IMR-90 (cell line): ENCODE measurements at regions not wholly inside any gene's neighbourhood (a gene's known extent, or its start where the extent isn't known, plus 50 kb on each side); places are given as distances from the start of the nearest gene placed in this dataset.

Experiments used
- ATAC-seq: fragments of 200-7000 bp; cut with Tn5 transposase; 2 replicates; pipeline ENCODE4 v1.9.1; 2020; ENCODE audit warnings: low read depth, mild to moderate bottlenecking, moderate library complexity
- BruUV-seq: library from RNA; stranded (reverse); fragments of 400-500 nt; replicated peaks from 2 replicates; lab custom pipeline; 2021; lab: Mats Ljungman, UMichigan
- CTCF ChIA-PET: fragments of 300-600 bp; formaldehyde crosslinking; extraction: SDS; loops from one replicate; lab custom pipeline; 2021; ENCODE audit warnings: antibody characterized with exemption; lab: Yijun Ruan, JAX
- POLR2A ChIA-PET: fragments of 300-600 bp; sonication (Branson Sonifier 250); formaldehyde crosslinking; loops from one replicate; lab custom pipeline; 2022; ENCODE audit warnings: antibody characterized with exemption; ENCODE audit not compliant: unreplicated experiment; lab: Charles Lee
- DNase-seq: peaks from one replicate; pipeline ENCODE4 v3.0.0; 2013
- H2AFZ ChIP-seq: replicated peaks from 2 replicates; pipeline ENCODE3; 2013; ENCODE audit warnings: low read length, mild to moderate bottlenecking; ENCODE audit not compliant: poor library complexity
- H2AK5ac ChIP-seq: 2 replicates; pipeline ENCODE4 v1.6.1; 2013; ENCODE audit warnings: low read depth, low read length, inconsistent platforms
- H2AK9ac ChIP-seq: replicated peaks from 2 replicates; pipeline ENCODE3; 2013; ENCODE audit warnings: mild to moderate bottlenecking, low read depth, low read length, moderate library complexity; ENCODE audit not compliant: poor library complexity
- H2BK120ac ChIP-seq: 2 replicates; pipeline ENCODE4 v1.6.1; 2013; ENCODE audit warnings: low read depth, low read length, inconsistent platforms
- H2BK15ac ChIP-seq: 3 replicates; pipeline ENCODE4 v1.6.1; 2013; ENCODE audit warnings: low read depth, low read length, inconsistent platforms
- H2BK20ac ChIP-seq: 2 replicates; pipeline ENCODE4 v1.6.1; 2013; ENCODE audit warnings: low read depth, mild to moderate bottlenecking, inconsistent platforms, low read length, moderate library complexity
- H2BK5ac ChIP-seq: 2 replicates; pipeline ENCODE4 v1.6.1; 2013; ENCODE audit warnings: mild to moderate bottlenecking, low read depth, low read length, inconsistent platforms; ENCODE audit not compliant: poor library complexity, severe bottlenecking
- H3K14ac ChIP-seq: replicated peaks from 2 replicates; pipeline ENCODE4 v1.6.1; 2013; ENCODE audit warnings: low read depth, low read length, inconsistent platforms
- H3K18ac ChIP-seq: 2 replicates; pipeline ENCODE4 v1.6.1; 2013; ENCODE audit warnings: low read depth, low read length, control low read depth
- H3K23ac ChIP-seq: 2 replicates; pipeline ENCODE4 v1.6.1; 2013; ENCODE audit warnings: low read depth, low read length, inconsistent platforms
- H3K27ac ChIP-seq: 2 replicates; pipeline ENCODE4 v1.5.1; 2013; ENCODE audit warnings: mild to moderate bottlenecking, control low read depth, low read length; ENCODE audit not compliant: insufficient read depth
- H3K27me3 ChIP-seq: 2 replicates; pipeline ENCODE4 v1.6.1; 2013; ENCODE audit warnings: low read length; ENCODE audit not compliant: control insufficient read depth, insufficient read depth
- H3K36me3 ChIP-seq: 2 replicates; pipeline ENCODE4 v1.6.1; 2013; ENCODE audit warnings: low read length, mixed read lengths; ENCODE audit not compliant: control insufficient read depth, insufficient read depth
- H3K4ac ChIP-seq: 2 replicates; pipeline ENCODE4 v1.6.1; 2013; ENCODE audit warnings: low read depth, low read length, inconsistent platforms
- H3K4me1 ChIP-seq: 2 replicates; pipeline ENCODE4 v1.6.1; 2013; ENCODE audit warnings: low read length, mixed read lengths; ENCODE audit not compliant: control insufficient read depth, insufficient read depth
- H3K4me2 ChIP-seq: 2 replicates; pipeline ENCODE4 v1.6.1; 2013; ENCODE audit warnings: low read depth, mild to moderate bottlenecking, control low read depth, low read length, moderate library complexity
- H3K4me3 ChIP-seq: 2 replicates; pipeline ENCODE4 v1.5.1; 2013; ENCODE audit warnings: low read depth, mild to moderate bottlenecking, control low read depth, low read length, moderate library complexity; ENCODE audit not compliant: insufficient read depth
- H3K56ac ChIP-seq: 2 replicates; pipeline ENCODE4 v1.6.1; 2013; ENCODE audit warnings: low read length, inconsistent platforms; ENCODE audit not compliant: insufficient read depth; ENCODE audit errors: extremely low read depth
- H3K79me1 ChIP-seq, 2 experiments: 2 replicates each; pipeline ENCODE4 v1.6.1; 2013; ENCODE audit warnings: low read length in 2 of 2, inconsistent platforms in 1 of 2, low read depth in 1 of 2
- H3K9ac ChIP-seq: 2 replicates; pipeline ENCODE4 v1.6.1; 2013; ENCODE audit warnings: low read depth, low read length, control low read depth
- H3K9me1 ChIP-seq: 2 replicates; pipeline ENCODE4 v1.6.1; 2013; ENCODE audit warnings: low read length, inconsistent platforms; ENCODE audit not compliant: insufficient read depth
- H3K9me3 ChIP-seq: 2 replicates; pipeline ENCODE4 v1.6.1; 2013; ENCODE audit warnings: low read length; ENCODE audit not compliant: control insufficient read depth, insufficient read depth
- H4K20me1 ChIP-seq: 2 replicates; pipeline ENCODE4 v1.6.1; 2013; ENCODE audit warnings: low read length, inconsistent platforms; ENCODE audit not compliant: insufficient read depth
- H4K5ac ChIP-seq: 2 replicates; pipeline ENCODE4 v1.6.1; 2013; ENCODE audit warnings: mild to moderate bottlenecking, low read depth, low read length, control low read depth
- H4K8ac ChIP-seq, 2 experiments: 2 replicates each; pipeline ENCODE4 v1.6.1; 2013; ENCODE audit warnings: low read depth in 2 of 2, low read length in 2 of 2, control low read depth in 1 of 2, inconsistent platforms in 1 of 2
- H4K91ac ChIP-seq: 2 replicates; pipeline ENCODE4 v1.6.1; 2013; ENCODE audit warnings: low read depth, low read length, inconsistent platforms; ENCODE audit not compliant: insufficient read depth
- BHLHE40 ChIP-seq: fragments of 150-350 bp; IDR thresholded peaks from 2 replicates; pipeline ENCODE4 v1.6.1; 2016; ENCODE audit warnings: mild to moderate bottlenecking, low read depth, low read length
- CEBPB ChIP-seq: IDR thresholded peaks from 2 replicates; pipeline ENCODE4 v1.6.1; 2012; ENCODE audit warnings: low read depth, low read length, improper control_type of control experiment
- CHD1 ChIP-seq: IDR thresholded peaks from 2 replicates; pipeline ENCODE4 v1.6.1; 2012; ENCODE audit warnings: low read depth, low read length, improper control_type of control experiment
- CTCF ChIP-seq: conservative IDR thresholded peaks from 2 replicates; pipeline ENCODE4 v1.5.1; 2012; ENCODE audit warnings: mild to moderate bottlenecking, low read depth, low read length, improper control_type of control experiment
- ELK1 ChIP-seq: fragments of 150-350 bp; IDR thresholded peaks from 2 replicates; pipeline ENCODE4 v1.6.1; 2016; ENCODE audit warnings: low read depth, mild to moderate bottlenecking, low read length, moderate library complexity, borderline replicate concordance
- FOS ChIP-seq: fragments of 150-350 bp; IDR thresholded peaks from 2 replicates; pipeline ENCODE4 v1.6.1; 2016; ENCODE audit warnings: low read depth, low read length
- MAFK ChIP-seq: IDR thresholded peaks from 2 replicates; pipeline ENCODE4 v1.6.1; 2012; ENCODE audit warnings: low read depth, low read length, improper control_type of control experiment
- MAZ ChIP-seq: IDR thresholded peaks from 2 replicates; pipeline ENCODE4 v1.6.1; 2012; ENCODE audit warnings: low read depth, mild to moderate bottlenecking, low read length, improper control_type of control experiment, moderate library complexity, borderline replicate concordance
- MXI1 ChIP-seq: IDR thresholded peaks from 2 replicates; pipeline ENCODE4 v1.6.1; 2012; ENCODE audit warnings: low read depth, mild to moderate bottlenecking, low read length, moderate library complexity, borderline replicate concordance
- NFE2L2 ChIP-seq: fragments of 150-350 bp; IDR thresholded peaks from 2 replicates; pipeline ENCODE4 v1.6.1; 2016; ENCODE audit warnings: low read depth, mild to moderate bottlenecking, low read length
- POLR2A ChIP-seq: IDR thresholded peaks from 2 replicates; pipeline ENCODE4 v1.6.1; 2012; ENCODE audit warnings: mild to moderate bottlenecking, low read depth, low read length
- RAD21 ChIP-seq: IDR thresholded peaks from 2 replicates; pipeline ENCODE4 v1.6.1; 2012; ENCODE audit warnings: low read length, improper control_type of control experiment
- RCOR1 ChIP-seq: IDR thresholded peaks from 2 replicates; pipeline ENCODE4 v1.6.1; 2012; ENCODE audit warnings: mild to moderate bottlenecking, low read length, improper control_type of control experiment; ENCODE audit not compliant: insufficient replicate concordance
- RFX5 ChIP-seq: IDR thresholded peaks from 2 replicates; pipeline ENCODE4 v1.8.0; 2012; ENCODE audit warnings: low read depth, mild to moderate bottlenecking, low read length, moderate library complexity
- SMC3 ChIP-seq: fragments of 150-350 bp; IDR thresholded peaks from 2 replicates; pipeline ENCODE4 v1.6.1; 2016; ENCODE audit warnings: low read depth, mild to moderate bottlenecking, antibody characterized with exemption, low read length, moderate library complexity
- WGBS, 2 experiments: methylation state at CpG; one replicate each; pipeline versions ENCODE4 v1.1.5 to v1.1.7; 2013; ENCODE audit warnings: missing lambda C conversion rate in 2 of 2; ENCODE audit not compliant: insufficient read length in 1 of 2; ENCODE audit errors: extremely low coverage in 2 of 2; 5-methylcytosine and 5-hydroxymethylcytosine counted together
- dilution Hi-C: fragments of 300-500 bp; cut with HindIII; formaldehyde crosslinking; loops from one replicate; pipeline ENCODE4 v1.14.3; 2018; ENCODE audit warnings: low sequenced_read_pairs; ENCODE audit not compliant: unreplicated experiment
- in situ Hi-C: fragments of 300-500 bp; cut with MboI; formaldehyde crosslinking; loops from 3 replicates; pipeline ENCODE4 v1.14.3; 2019; ENCODE audit warnings: low sequenced_read_pairs, inconsistent platforms, mixed read lengths
- intact Hi-C: fragments of 100-400 bp; cut with micrococcal nuclease; formaldehyde crosslinking; loops from 2 replicates; pipeline ENCODE4 v1.10.0; 2022
- TF ChIP-seq, protein P1 (sequence below): fragments of 150-350 bp; IDR thresholded peaks from 2 replicates; pipeline ENCODE4 v1.6.1; 2017; ENCODE audit warnings: mild to moderate bottlenecking, antibody characterized with exemption, low read length, low read depth

DNA sequence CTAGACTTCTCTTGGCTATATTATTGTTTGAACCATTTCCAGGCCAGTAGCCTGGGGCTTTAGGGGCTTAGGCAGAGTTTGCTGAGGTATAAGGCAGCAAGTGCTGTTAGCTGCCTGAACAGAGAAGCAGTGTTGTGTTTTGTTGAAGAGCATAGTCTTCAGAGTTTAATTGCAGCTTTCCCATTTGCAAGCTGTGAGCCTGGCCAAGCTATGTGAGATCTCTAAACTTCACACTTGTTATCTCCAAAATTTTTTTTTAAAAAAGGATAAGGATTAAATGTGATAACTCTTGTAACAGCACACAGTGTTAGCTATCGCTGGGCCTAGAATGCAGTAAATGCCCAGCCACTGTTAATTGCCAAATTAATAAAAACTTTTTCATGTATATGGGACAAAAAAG, 782.4 kb downstream of the REEP3 start:
- intact Hi-C loops, result no loop called here
- no peak overlapping the region for H3K4ac ChIP-seq
- H3K9ac ChIP-seq, result no peak overlapping the region
- no peak overlapping the region for H3K4me2 ChIP-seq
- DNase-seq, result no peak
- H3K36me3 ChIP-seq, result no peaks in the 10 kb centered on the region
- no peaks in the 10 kb centered on the region for H3K4me1 ChIP-seq
- H3K9me3 ChIP-seq, result no peaks in the 10 kb centered on the region
- no peak overlapping the region for H3K18ac ChIP-seq
- ATAC-seq, result no peak
- no peak overlapping the region for H2AK9ac ChIP-seq
- H4K91ac ChIP-seq, result no peak overlapping the region
- H3K9me1 ChIP-seq, result no peaks in the 10 kb centered on the region
- no peak overlapping the region for H4K5ac ChIP-seq
- POLR2A ChIA-PET, result no interaction called here
- H2AK5ac ChIP-seq, result no peak overlapping the region
- H3K27me3 ChIP-seq, result no peaks in the 10 kb centered on the region
- CTCF ChIA-PET, result no interaction called here
- no peak overlapping the region for H4K8ac ChIP-seq
- H4K20me1 ChIP-seq, result no peaks in the 10 kb centered on the region
- no peak overlapping the region for H2BK5ac ChIP-seq
- no peak overlapping the region for H2BK120ac ChIP-seq
- no peak overlapping the region for H2AFZ ChIP-seq
- no peak overlapping the region for H3K56ac ChIP-seq
- H3K4me3 ChIP-seq, result no peak overlapping the region
- no peak overlapping the region for H2BK20ac ChIP-seq
- dilution Hi-C loops, result no loop called here
- no peak for TF ChIP-seq CEBPB
- TF ChIP-seq CTCF, result no peak
- no peak for TF ChIP-seq NFE2L2
- TF ChIP-seq CHD1, result no peak
- no peak for TF ChIP-seq SMC3
- TF ChIP-seq RFX5, result no peak
- TF ChIP-seq, protein P1, sequence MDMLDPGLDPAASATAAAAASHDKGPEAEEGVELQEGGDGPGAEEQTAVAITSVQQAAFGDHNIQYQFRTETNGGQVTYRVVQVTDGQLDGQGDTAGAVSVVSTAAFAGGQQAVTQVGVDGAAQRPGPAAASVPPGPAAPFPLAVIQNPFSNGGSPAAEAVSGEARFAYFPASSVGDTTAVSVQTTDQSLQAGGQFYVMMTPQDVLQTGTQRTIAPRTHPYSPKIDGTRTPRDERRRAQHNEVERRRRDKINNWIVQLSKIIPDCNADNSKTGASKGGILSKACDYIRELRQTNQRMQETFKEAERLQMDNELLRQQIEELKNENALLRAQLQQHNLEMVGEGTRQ, result no peak
- no peak for TF ChIP-seq MAFK
- TF ChIP-seq FOS, result no peak
- no peak for TF ChIP-seq RAD21
- no peak for TF ChIP-seq POLR2A
- no peak for TF ChIP-seq MXI1
- TF ChIP-seq RCOR1, result no peak
- no peak for TF ChIP-seq BHLHE40
- TF ChIP-seq MAZ, result no peak
- TF ChIP-seq ELK1, result no peak
- BruUV-seq, result no TSS peak
- H3K14ac ChIP-seq, result no peak overlapping the region
- no peak overlapping the region for H2BK15ac ChIP-seq
- WGBS, 2 experiments, result no CpG with 5 or more reads among the region's 1 CpG
- no peak overlapping the region for H3K27ac ChIP-seq
- H3K23ac ChIP-seq, result no peak overlapping the region
- in situ Hi-C loops, result no loop called here
- no peaks in the 10 kb centered on the region for H3K79me1 ChIP-seq
